Nephron progenitor cell (in vitro differentiated cells): ENCODE measurements at regions not wholly inside any gene's neighbourhood (a gene's known extent, or its start where the extent isn't known, plus 50 kb on each side); places are given as distances from the start of the nearest gene placed in this dataset.
A peak's percentile ranks its signal among the peaks of the same experiment; 100 is the strongest.

Experiments
- DNase-seq: peaks from one replicate; pipeline ENCODE4 v3.0.0; 2021
- H3K27ac Mint-ChIP-seq: 2 replicates; pipeline ENCODE4 v1.8.0; 2021; ENCODE audit warnings: mild to moderate bottlenecking, moderate library complexity, mixed read lengths
- H3K27me3 Mint-ChIP-seq: 2 replicates; pipeline ENCODE4 v1.8.0; 2021; ENCODE audit warnings: mild to moderate bottlenecking, low read depth, mixed read lengths; ENCODE audit not compliant: poor library complexity
- H3K36me3 Mint-ChIP-seq: 2 replicates; pipeline ENCODE4 v1.8.0; 2021; ENCODE audit warnings: low read depth, mixed read lengths
- H3K4me1 Mint-ChIP-seq: 2 replicates; pipeline ENCODE4 v1.8.0; 2021; ENCODE audit warnings: mixed read lengths
- H3K4me3 Mint-ChIP-seq: 2 replicates; pipeline ENCODE4 v1.8.0; 2021; ENCODE audit warnings: mild to moderate bottlenecking, moderate library complexity, mixed read lengths
- H3K9me3 Mint-ChIP-seq: 2 replicates; pipeline ENCODE4 v1.8.0; 2021; ENCODE audit warnings: mild to moderate bottlenecking, moderate library complexity, mixed read lengths
- TF ChIP-seq, protein P1 (sequence below): fragments of 200-600 bp; sonication (generic); IDR thresholded peaks from 2 replicates; pipeline ENCODE4 v1.5.0; 2021; ENCODE audit warnings: antibody characterized with exemption

GRCh38 chr16:5590416-5590815 is 492.8 kb upstream of the EEF2KMT start:
- Mint-ChIP-seq H3K27ac (no peak overlapping the region), H3K4me1 (peaks cover 8% of the 10 kb centered on the region), H3K27me3 (peaks cover 3% of the 10 kb centered on the region), H3K4me3 (no peak overlapping the region), H3K36me3 (no peaks in the 10 kb centered on the region), H3K9me3 (peaks cover 8% of the 10 kb centered on the region)
- no peak for DNase-seq
- TF ChIP-seq, protein P1, sequence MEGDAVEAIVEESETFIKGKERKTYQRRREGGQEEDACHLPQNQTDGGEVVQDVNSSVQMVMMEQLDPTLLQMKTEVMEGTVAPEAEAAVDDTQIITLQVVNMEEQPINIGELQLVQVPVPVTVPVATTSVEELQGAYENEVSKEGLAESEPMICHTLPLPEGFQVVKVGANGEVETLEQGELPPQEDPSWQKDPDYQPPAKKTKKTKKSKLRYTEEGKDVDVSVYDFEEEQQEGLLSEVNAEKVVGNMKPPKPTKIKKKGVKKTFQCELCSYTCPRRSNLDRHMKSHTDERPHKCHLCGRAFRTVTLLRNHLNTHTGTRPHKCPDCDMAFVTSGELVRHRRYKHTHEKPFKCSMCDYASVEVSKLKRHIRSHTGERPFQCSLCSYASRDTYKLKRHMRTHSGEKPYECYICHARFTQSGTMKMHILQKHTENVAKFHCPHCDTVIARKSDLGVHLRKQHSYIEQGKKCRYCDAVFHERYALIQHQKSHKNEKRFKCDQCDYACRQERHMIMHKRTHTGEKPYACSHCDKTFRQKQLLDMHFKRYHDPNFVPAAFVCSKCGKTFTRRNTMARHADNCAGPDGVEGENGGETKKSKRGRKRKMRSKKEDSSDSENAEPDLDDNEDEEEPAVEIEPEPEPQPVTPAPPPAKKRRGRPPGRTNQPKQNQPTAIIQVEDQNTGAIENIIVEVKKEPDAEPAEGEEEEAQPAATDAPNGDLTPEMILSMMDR: no peak

DNA sequence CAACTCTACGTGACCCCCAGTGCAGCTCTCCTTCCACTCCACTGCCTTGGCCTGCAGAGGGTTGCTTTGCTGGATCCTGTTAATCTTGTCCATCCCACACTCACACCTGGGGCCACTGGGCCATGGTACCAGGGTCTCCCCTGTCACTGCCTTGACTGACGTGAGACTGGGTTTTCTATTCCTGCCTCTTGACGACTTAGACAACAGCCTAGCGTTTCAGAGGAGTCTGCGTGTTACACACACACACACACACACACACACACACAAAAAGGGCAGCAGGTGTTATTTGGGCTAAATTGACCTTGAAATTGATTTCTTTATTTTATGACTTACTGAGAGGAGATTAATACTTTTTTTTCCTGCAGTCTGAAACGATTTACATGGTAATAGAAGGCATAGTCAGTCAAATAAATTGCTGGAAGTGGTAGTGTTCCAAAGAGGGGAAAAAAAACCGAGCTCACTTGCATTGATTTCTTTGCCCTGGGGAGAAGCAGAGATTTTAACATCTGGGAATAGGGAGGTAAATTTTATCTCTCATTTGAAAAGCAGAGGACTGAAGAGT is 492.3 kb upstream of the EEF2KMT start:
- Mint-ChIP-seq H3K27ac (no peak overlapping the region), H3K9me3 (peaks cover 4% of the 10 kb centered on the region), H3K36me3 (no peaks in the 10 kb centered on the region), H3K27me3 (peaks cover 6% of the 10 kb centered on the region), H3K4me3 (no peak overlapping the region), H3K4me1 (peaks cover 8% of the 10 kb centered on the region)
- DNase-seq: no peak
- TF ChIP-seq, protein P1: no peak

DNA sequence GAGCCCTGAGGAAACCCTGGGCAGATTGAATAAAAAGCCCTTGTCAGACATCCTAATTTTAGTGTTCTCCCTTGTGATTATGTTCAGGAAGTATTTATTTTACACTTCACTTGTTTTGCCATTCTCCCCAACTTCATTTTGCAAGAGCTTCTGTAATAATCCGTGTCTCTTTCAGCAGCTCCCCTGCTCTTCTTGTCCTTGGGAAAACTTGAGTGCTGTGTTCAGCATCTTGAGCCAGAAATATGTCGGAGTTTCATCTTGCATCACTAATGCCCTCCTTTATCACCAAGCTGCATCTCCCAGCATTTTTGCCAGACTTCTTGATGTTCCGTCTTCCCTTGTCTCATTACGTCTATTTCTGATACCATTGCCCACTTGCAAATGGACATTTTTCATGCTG is 486.5 kb upstream of the EEF2KMT start:
- Mint-ChIP-seq H3K27me3 (peaks cover 12% of the 10 kb centered on the region), H3K9me3 (no peaks in the 10 kb centered on the region), H3K4me1 (peaks cover 12% of the 10 kb centered on the region), H3K36me3 (no peaks in the 10 kb centered on the region), H3K27ac (no peak overlapping the region), H3K4me3 (no peak overlapping the region)
- DNase-seq: no peak
- TF ChIP-seq, protein P1: no peak

GRCh38 chr16:5582529-5582928 is 484.9 kb upstream of the EEF2KMT start:
- H3K9me3 Mint-ChIP-seq: no peaks in the 10 kb centered on the region
- H3K4me3 Mint-ChIP-seq: no peak overlapping the region
- no peak overlapping the region for H3K27ac Mint-ChIP-seq
- no peak for DNase-seq
- H3K27me3 Mint-ChIP-seq: peaks cover 10% of the 10 kb centered on the region
- H3K36me3 Mint-ChIP-seq: no peaks in the 10 kb centered on the region
- TF ChIP-seq, protein P1: no peak
- peaks cover 12% of the 10 kb centered on the region for H3K4me1 Mint-ChIP-seq

DNA sequence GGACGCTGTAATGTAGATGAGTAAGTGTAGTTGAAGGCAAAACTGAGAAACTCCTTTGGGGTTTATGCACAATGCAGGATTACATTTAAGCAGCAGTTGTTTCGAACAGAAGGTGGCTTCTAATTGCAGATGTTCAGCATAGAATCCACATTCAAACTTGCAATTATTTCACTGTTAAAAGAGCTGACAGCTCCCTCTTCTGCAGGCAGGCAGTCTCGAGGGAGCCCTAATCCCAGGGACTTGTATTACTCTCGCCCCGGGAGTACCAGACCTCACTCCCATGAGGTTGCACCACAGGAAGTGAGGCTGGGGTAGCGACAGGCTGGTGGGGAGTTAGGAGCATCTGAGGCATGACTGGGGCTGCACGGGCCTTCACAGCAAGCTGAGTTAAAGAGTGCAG is 484.3 kb upstream of the EEF2KMT start:
- Mint-ChIP-seq H3K9me3 (no peaks in the 10 kb centered on the region), H3K27ac (no peak overlapping the region), H3K27me3 (peaks cover 13% of the 10 kb centered on the region), H3K36me3 (no peaks in the 10 kb centered on the region), H3K4me1 (peaks cover 12% of the 10 kb centered on the region), H3K4me3 (no peak overlapping the region)
- peak; percentile 18 for DNase-seq
- TF ChIP-seq, protein P1: no peak

- H3K4me1 Mint-ChIP-seq: peaks cover 12% of the 10 kb centered on the region
- H3K27ac Mint-ChIP-seq: peak overlapping the region; percentile 7
- no peaks in the 10 kb centered on the region for H3K9me3 Mint-ChIP-seq
- H3K4me3 Mint-ChIP-seq: no peak overlapping the region
- H3K36me3 Mint-ChIP-seq: no peaks in the 10 kb centered on the region
- no peak for DNase-seq
- peaks cover 13% of the 10 kb centered on the region for H3K27me3 Mint-ChIP-seq
- TF ChIP-seq, protein P1: no peak
Measured at GRCh38 chr16:5581428-5581827, 483.8 kb upstream of the EEF2KMT start.
